ENCODE measurements at regions not wholly inside any gene's neighbourhood (a gene's known extent, or its start where the extent isn't known, plus 50 kb on each side); places are given as distances from the start of the nearest gene placed in this dataset.

- TF ChIP-seq, protein P1, sequence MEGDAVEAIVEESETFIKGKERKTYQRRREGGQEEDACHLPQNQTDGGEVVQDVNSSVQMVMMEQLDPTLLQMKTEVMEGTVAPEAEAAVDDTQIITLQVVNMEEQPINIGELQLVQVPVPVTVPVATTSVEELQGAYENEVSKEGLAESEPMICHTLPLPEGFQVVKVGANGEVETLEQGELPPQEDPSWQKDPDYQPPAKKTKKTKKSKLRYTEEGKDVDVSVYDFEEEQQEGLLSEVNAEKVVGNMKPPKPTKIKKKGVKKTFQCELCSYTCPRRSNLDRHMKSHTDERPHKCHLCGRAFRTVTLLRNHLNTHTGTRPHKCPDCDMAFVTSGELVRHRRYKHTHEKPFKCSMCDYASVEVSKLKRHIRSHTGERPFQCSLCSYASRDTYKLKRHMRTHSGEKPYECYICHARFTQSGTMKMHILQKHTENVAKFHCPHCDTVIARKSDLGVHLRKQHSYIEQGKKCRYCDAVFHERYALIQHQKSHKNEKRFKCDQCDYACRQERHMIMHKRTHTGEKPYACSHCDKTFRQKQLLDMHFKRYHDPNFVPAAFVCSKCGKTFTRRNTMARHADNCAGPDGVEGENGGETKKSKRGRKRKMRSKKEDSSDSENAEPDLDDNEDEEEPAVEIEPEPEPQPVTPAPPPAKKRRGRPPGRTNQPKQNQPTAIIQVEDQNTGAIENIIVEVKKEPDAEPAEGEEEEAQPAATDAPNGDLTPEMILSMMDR (IDR thresholded peaks at IDR 0.05): no peak
- no peak for TF ChIP-seq POLR2A (IDR thresholded peaks at IDR 0.05)
Observed at GRCh38 chr14:73787486-73788316, 63.9 kb upstream of the PTGR2 start.
